Osteoblast (primary cell): ENCODE measurements at regions not wholly inside any gene's neighbourhood (a gene's known extent, or its start where the extent isn't known, plus 50 kb on each side); places are given as distances from the start of the nearest gene placed in this dataset.

Source experiments
- DNase-seq: peaks from one replicate; pipeline ENCODE4 v3.0.0; 2011; ENCODE audit warnings: low spot score, mixed read lengths; ENCODE audit not compliant: insufficient read length; ENCODE audit errors: missing footprints
- H2AFZ ChIP-seq: 2 replicates; pipeline ENCODE4 v1.6.0; 2011; ENCODE audit warnings: mild to moderate bottlenecking, low read length
- H3K27ac ChIP-seq: 2 replicates; pipeline ENCODE4 v1.5.1; 2011; ENCODE audit warnings: mild to moderate bottlenecking, low read depth, low read length, moderate library complexity
- H3K27me3 ChIP-seq: 2 replicates; pipeline ENCODE4 v1.6.0; 2012; ENCODE audit warnings: mild to moderate bottlenecking, control low read depth, inconsistent platforms, low read length, moderate library complexity; ENCODE audit not compliant: insufficient read depth
- H3K36me3 ChIP-seq: 2 replicates; pipeline ENCODE4 v1.5.1; 2011; ENCODE audit warnings: mild to moderate bottlenecking, low read length, control low read depth, moderate library complexity; ENCODE audit not compliant: insufficient read depth
- H3K4me1 ChIP-seq: 2 replicates; pipeline ENCODE4 v1.5.1; 2011; ENCODE audit warnings: mild to moderate bottlenecking, low read length, control low read depth, moderate library complexity; ENCODE audit not compliant: insufficient read depth
- H3K4me2 ChIP-seq: 2 replicates; pipeline ENCODE4 v1.6.0; 2011; ENCODE audit warnings: mild to moderate bottlenecking, low read length; ENCODE audit not compliant: insufficient read depth
- H3K4me3 ChIP-seq: fragments of 200-600 bp; sonication (generic); 3 replicates; pipeline ENCODE4 v1.5.1; 2012; ENCODE audit warnings: mild to moderate bottlenecking, low read length, inconsistent platforms; ENCODE audit not compliant: insufficient read depth
- H3K79me2 ChIP-seq: 2 replicates; pipeline ENCODE4 v1.6.0; 2012; ENCODE audit warnings: mild to moderate bottlenecking, low read length, control low read depth, inconsistent platforms; ENCODE audit not compliant: insufficient read depth
- H3K9me3 ChIP-seq: 2 replicates; pipeline ENCODE4 v1.5.1; 2011; ENCODE audit warnings: low read depth, low read length, control low read depth
- H4K20me1 ChIP-seq: 2 replicates; pipeline ENCODE4 v1.6.0; 2012; ENCODE audit warnings: mild to moderate bottlenecking, low read length, control low read depth; ENCODE audit not compliant: insufficient read depth
- TF ChIP-seq, protein P1 (sequence below): IDR thresholded peaks from 2 replicates; pipeline ENCODE4 v1.5.1; 2011; ENCODE audit warnings: mild to moderate bottlenecking, low read depth, low read length, moderate library complexity; ENCODE audit errors: extremely low read depth

DNA sequence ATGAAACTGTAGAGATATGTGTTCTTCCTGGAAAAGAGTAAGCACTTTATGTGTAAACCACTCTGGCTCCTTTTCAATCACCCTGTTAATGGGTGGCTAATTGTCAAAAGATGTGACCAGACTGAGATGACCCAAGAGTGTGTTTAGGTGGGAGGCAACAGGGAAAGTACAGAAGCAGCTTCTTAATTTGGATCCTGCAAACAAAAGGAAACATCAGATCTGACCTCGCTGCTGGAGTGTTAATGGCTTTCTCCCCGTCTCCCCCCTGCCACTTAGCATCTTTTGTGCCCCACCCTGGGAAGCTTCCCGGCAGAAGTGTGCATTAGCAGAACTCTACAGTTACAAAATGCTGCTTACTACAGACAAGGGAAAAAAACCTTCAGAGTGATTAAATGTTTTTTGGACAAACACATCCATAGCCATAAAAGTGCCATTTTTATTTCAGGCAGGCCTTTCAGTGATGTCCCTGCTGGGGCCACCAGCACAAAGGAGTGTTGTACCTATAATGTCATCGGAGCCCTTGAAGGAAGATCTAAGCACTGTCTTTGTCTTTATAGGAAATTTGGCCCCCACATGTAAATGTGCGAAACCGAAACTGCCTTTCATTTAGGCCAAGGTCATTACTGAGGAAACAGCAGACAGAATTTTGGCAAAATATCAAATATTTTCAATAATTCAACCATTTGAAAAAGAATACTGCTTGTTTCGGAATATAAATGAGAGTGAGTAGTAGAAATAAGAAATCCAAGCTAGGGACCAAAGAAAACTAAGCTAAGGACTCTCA, 311.0 kb downstream of the WDR72 start:
- Histone ChIP-seq H3K27ac (no peak overlapping the region), H4K20me1 (no peaks in the 10 kb centered on the region), H3K79me2 (no peaks in the 10 kb centered on the region), H3K4me1 (no peaks in the 10 kb centered on the region), H3K27me3 (no peaks in the 10 kb centered on the region), H2AFZ (no peak overlapping the region), H3K36me3 (no peaks in the 10 kb centered on the region), H3K9me3 (peaks cover 2% of the 10 kb centered on the region), H3K4me3 (no peak overlapping the region), H3K4me2 (no peak overlapping the region)
- TF ChIP-seq, protein P1, sequence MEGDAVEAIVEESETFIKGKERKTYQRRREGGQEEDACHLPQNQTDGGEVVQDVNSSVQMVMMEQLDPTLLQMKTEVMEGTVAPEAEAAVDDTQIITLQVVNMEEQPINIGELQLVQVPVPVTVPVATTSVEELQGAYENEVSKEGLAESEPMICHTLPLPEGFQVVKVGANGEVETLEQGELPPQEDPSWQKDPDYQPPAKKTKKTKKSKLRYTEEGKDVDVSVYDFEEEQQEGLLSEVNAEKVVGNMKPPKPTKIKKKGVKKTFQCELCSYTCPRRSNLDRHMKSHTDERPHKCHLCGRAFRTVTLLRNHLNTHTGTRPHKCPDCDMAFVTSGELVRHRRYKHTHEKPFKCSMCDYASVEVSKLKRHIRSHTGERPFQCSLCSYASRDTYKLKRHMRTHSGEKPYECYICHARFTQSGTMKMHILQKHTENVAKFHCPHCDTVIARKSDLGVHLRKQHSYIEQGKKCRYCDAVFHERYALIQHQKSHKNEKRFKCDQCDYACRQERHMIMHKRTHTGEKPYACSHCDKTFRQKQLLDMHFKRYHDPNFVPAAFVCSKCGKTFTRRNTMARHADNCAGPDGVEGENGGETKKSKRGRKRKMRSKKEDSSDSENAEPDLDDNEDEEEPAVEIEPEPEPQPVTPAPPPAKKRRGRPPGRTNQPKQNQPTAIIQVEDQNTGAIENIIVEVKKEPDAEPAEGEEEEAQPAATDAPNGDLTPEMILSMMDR: no peak
- DNase-seq: no peak

DNA sequence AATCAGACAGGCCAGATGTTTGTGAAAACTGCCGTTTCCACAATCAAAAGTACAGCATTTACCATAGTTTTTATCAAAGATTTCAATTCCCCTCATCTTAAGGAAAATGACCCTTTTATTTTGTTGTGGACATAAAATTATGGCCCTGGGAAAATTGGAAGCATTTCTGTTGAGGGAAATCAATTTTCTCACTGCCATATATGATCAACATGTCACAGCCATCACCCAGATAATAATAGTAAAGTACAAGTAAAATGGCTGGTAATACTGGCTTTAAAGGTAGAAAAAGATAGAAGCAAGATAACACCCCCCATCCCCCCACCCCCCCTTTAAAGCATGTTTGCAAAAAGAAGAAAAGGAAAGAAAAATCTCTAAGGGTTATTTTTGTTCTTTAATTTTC, 311.7 kb downstream of the WDR72 start:
- no peaks in the 10 kb centered on the region for H4K20me1 ChIP-seq
- H2AFZ ChIP-seq: no peak overlapping the region
- no peaks in the 10 kb centered on the region for H3K36me3 ChIP-seq
- H3K79me2 ChIP-seq: no peaks in the 10 kb centered on the region
- H3K4me1 ChIP-seq: no peaks in the 10 kb centered on the region
- no peak overlapping the region for H3K27ac ChIP-seq
- TF ChIP-seq, protein P1: no peak
- H3K4me3 ChIP-seq: no peak overlapping the region
- no peaks in the 10 kb centered on the region for H3K27me3 ChIP-seq
- DNase-seq: no peak
- H3K9me3 ChIP-seq: peaks cover 2% of the 10 kb centered on the region
- H3K4me2 ChIP-seq: no peak overlapping the region

DNA sequence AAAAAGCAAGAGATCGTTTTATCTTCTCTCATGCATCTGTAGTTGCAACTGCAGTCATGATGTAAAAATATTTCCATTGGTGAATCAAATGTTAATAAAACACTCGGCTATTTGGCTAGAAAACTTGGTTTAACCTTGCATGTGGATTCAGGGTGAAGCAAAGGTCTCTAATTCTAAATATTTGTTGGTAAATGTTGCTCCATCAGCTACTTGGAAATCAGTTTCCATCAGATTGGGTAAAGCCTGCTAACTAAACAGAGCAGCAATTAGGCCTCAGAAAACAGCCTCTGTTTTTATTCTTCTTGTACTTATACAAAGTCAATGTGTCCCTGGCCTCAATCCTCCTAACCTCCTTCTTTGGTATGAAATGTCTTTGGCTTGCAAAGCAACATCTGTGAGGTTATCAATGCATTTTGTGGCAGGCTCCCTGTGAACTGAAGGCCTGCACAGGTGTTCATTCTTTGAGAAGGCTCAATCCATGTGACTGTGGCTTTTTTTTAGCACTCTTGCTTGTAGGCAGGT, 312.3 kb downstream of the WDR72 start:
- Histone ChIP-seq H3K4me1 (no peaks in the 10 kb centered on the region), H3K36me3 (no peaks in the 10 kb centered on the region), H3K4me3 (no peak overlapping the region), H3K27ac (no peak overlapping the region), H2AFZ (no peak overlapping the region), H3K9me3 (peaks cover 2% of the 10 kb centered on the region), H4K20me1 (no peaks in the 10 kb centered on the region), H3K79me2 (no peaks in the 10 kb centered on the region), H3K27me3 (no peaks in the 10 kb centered on the region), H3K4me2 (no peak overlapping the region)
- no peak for DNase-seq
- TF ChIP-seq, protein P1: no peak

DNA sequence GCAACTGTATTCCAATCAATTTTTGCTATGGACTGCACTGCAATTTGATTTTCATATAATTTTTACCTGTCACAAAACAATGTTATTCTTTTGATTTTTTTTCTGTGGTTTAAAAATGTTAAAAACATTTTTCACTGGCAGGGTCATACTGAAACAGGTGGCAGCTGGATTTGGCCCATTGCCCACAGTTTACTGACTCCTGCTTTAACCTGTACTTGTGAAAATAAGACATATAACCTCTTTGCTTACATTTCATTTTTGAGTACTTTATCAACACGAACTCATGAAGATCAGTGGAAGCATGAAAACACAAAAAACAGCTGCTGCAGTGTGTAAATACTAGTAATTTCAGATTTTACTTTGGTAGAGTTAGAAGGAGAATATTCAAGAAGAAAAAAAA, 313.1 kb downstream of the WDR72 start:
- Histone ChIP-seq H4K20me1 (no peaks in the 10 kb centered on the region), H3K9me3 (peaks cover 2% of the 10 kb centered on the region), H3K79me2 (no peaks in the 10 kb centered on the region), H3K4me1 (no peaks in the 10 kb centered on the region), H3K36me3 (no peaks in the 10 kb centered on the region), H3K27ac (no peak overlapping the region), H3K27me3 (no peaks in the 10 kb centered on the region), H3K4me2 (no peak overlapping the region), H2AFZ (no peak overlapping the region), H3K4me3 (no peak overlapping the region)
- DNase-seq: no peak
- TF ChIP-seq, protein P1: no peak
